Neural progenitor cell (in vitro differentiated cells): ENCODE measurements at regions not wholly inside any gene's neighbourhood (a gene's known extent, or its start where the extent isn't known, plus 50 kb on each side); places are given as distances from the start of the nearest gene placed in this dataset.
"Not testable (repeated sequence)": the region's sequence is repeated elsewhere in the genome, so short reads cannot be mapped to it uniquely, and the experiment has no call there.

Experiments used
- DNase-seq: peaks from one replicate; pipeline ENCODE4 v3.0.0-alpha.2; 2016; ENCODE audit warnings: low spot score
- H2AFZ ChIP-seq: fragments of 200-600 bp; sonication (generic); replicated peaks from 2 replicates; pipeline ENCODE4 v1.6.1; 2016; ENCODE audit warnings: antibody characterized with exemption
- H3F3A ChIP-seq: fragments of 200-600 bp; sonication (generic); 2 replicates; pipeline ENCODE4 v1.6.1; 2016; ENCODE audit warnings: antibody characterized with exemption, low read depth
- H3K27ac ChIP-seq: fragments of 200-600 bp; sonication (generic); 2 replicates; pipeline ENCODE4 v1.5.1; 2016; ENCODE audit warnings: mild to moderate bottlenecking
- H3K27me3 ChIP-seq: fragments of 200-600 bp; sonication (generic); 2 replicates; pipeline ENCODE4 v1.6.1; 2016; ENCODE audit warnings: mild to moderate bottlenecking, moderate library complexity
- H3K36me3 ChIP-seq: fragments of 200-600 bp; sonication (generic); 2 replicates; pipeline ENCODE4 v1.5.1; 2016
- H3K4me1 ChIP-seq: fragments of 200-600 bp; sonication (generic); 2 replicates; pipeline ENCODE4 v1.6.1; 2016; ENCODE audit warnings: mixed run types
- H3K4me2 ChIP-seq: fragments of 200-600 bp; sonication (generic); 2 replicates; pipeline ENCODE4 v1.6.1; 2016
- H3K4me3 ChIP-seq: fragments of 200-600 bp; sonication (generic); 2 replicates; pipeline ENCODE4 v1.5.1; 2016
- H3K79me2 ChIP-seq: fragments of 200-600 bp; sonication (generic); 2 replicates; pipeline ENCODE4 v1.6.1; 2016; ENCODE audit warnings: low read depth
- H3K9ac ChIP-seq: fragments of 200-600 bp; sonication (generic); 2 replicates; pipeline ENCODE4 v1.6.1; 2016
- H3K9me3 ChIP-seq: fragments of 200-600 bp; sonication (generic); 2 replicates; pipeline ENCODE4 v1.5.1; 2016; ENCODE audit warnings: low read depth
- H4K20me1 ChIP-seq: fragments of 200-600 bp; sonication (generic); 2 replicates; pipeline ENCODE4 v1.6.1; 2016; ENCODE audit warnings: low read depth
- H3K27ac Mint-ChIP-seq: 3 replicates; pipeline ENCODE4 v1.8.0; 2021; ENCODE audit warnings: mixed read lengths
- H3K27me3 Mint-ChIP-seq: 2 replicates; pipeline ENCODE4 v1.8.0; 2022; ENCODE audit warnings: low read depth, mild to moderate bottlenecking, inconsistent platforms, moderate library complexity, mixed read lengths; ENCODE audit not compliant: insufficient read depth
- H3K36me3 Mint-ChIP-seq: 3 replicates; pipeline ENCODE4 v1.8.0; 2021; ENCODE audit warnings: mixed read lengths
- H3K4me1 Mint-ChIP-seq: 3 replicates; pipeline ENCODE4 v1.8.0; 2021; ENCODE audit warnings: mixed read lengths
- H3K4me3 Mint-ChIP-seq: 3 replicates; pipeline ENCODE4 v1.8.0; 2021; ENCODE audit warnings: mild to moderate bottlenecking, moderate library complexity, mixed read lengths
- H3K9me3 Mint-ChIP-seq: 3 replicates; pipeline ENCODE4 v1.8.0; 2020; ENCODE audit warnings: mixed read lengths
- EZH2 ChIP-seq: fragments of 200-600 bp; sonication (generic); IDR thresholded peaks from 2 replicates; pipeline ENCODE4 v1.6.1; 2017; ENCODE audit warnings: antibody characterized with exemption, mild to moderate bottlenecking, moderate library complexity
- EZH2phosphoT487 ChIP-seq: fragments of 200-600 bp; sonication (generic); IDR thresholded peaks from 2 replicates; pipeline ENCODE4 v1.6.1; 2017; ENCODE audit warnings: antibody characterized with exemption
- TF ChIP-seq, protein P1 (sequence below): fragments of 200-600 bp; sonication (generic); IDR thresholded peaks from 2 replicates; pipeline ENCODE4 v1.5.1; 2017; ENCODE audit warnings: antibody characterized with exemption, mild to moderate bottlenecking

GRCh38 chr13:58340895-58341294 is 709.4 kb downstream of the PCDH17 start:
- no peaks in the 10 kb centered on the region for H3K9me3 ChIP-seq
- H3F3A ChIP-seq, result no peaks in the 10 kb centered on the region
- no peak overlapping the region for H3K9ac ChIP-seq
- Mint-ChIP-seq H3K36me3 (no peaks in the 10 kb centered on the region), H3K27me3 (no peaks in the 10 kb centered on the region), H3K4me3 (no peak overlapping the region), H3K9me3 (peaks cover 5% of the 10 kb centered on the region), H3K4me1 (no peaks in the 10 kb centered on the region), H3K27ac (no peak overlapping the region)
- no peak overlapping the region for H3K27ac ChIP-seq
- H3K4me1 ChIP-seq, result no peaks in the 10 kb centered on the region
- no peak for DNase-seq
- TF ChIP-seq, protein P1, sequence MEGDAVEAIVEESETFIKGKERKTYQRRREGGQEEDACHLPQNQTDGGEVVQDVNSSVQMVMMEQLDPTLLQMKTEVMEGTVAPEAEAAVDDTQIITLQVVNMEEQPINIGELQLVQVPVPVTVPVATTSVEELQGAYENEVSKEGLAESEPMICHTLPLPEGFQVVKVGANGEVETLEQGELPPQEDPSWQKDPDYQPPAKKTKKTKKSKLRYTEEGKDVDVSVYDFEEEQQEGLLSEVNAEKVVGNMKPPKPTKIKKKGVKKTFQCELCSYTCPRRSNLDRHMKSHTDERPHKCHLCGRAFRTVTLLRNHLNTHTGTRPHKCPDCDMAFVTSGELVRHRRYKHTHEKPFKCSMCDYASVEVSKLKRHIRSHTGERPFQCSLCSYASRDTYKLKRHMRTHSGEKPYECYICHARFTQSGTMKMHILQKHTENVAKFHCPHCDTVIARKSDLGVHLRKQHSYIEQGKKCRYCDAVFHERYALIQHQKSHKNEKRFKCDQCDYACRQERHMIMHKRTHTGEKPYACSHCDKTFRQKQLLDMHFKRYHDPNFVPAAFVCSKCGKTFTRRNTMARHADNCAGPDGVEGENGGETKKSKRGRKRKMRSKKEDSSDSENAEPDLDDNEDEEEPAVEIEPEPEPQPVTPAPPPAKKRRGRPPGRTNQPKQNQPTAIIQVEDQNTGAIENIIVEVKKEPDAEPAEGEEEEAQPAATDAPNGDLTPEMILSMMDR, result no peak
- no peak for TF ChIP-seq EZH2
- no peak for TF ChIP-seq EZH2phosphoT487
- H3K36me3 ChIP-seq, result no peaks in the 10 kb centered on the region
- no peak overlapping the region for H3K4me2 ChIP-seq
- no peak overlapping the region for H2AFZ ChIP-seq
- H4K20me1 ChIP-seq, result no peaks in the 10 kb centered on the region
- no peaks in the 10 kb centered on the region for H3K79me2 ChIP-seq
- no peak overlapping the region for H3K4me3 ChIP-seq
- H3K27me3 ChIP-seq, result no peaks in the 10 kb centered on the region

GRCh38 chr13:58341318-58341717 is 709.8 kb downstream of the PCDH17 start:
- Mint-ChIP-seq H3K36me3 (no peaks in the 10 kb centered on the region), H3K4me3 (no peak overlapping the region), H3K27me3 (no peaks in the 10 kb centered on the region), H3K27ac (no peak overlapping the region), H3K9me3 (peaks cover 5% of the 10 kb centered on the region), H3K4me1 (no peaks in the 10 kb centered on the region)
- DNase-seq, result no peak
- no peaks in the 10 kb centered on the region for H3F3A ChIP-seq
- H3K4me1 ChIP-seq, result no peaks in the 10 kb centered on the region
- no peaks in the 10 kb centered on the region for H3K27me3 ChIP-seq
- H3K79me2 ChIP-seq, result no peaks in the 10 kb centered on the region
- H4K20me1 ChIP-seq, result no peaks in the 10 kb centered on the region
- H3K27ac ChIP-seq, result no peak overlapping the region
- no peaks in the 10 kb centered on the region for H3K9me3 ChIP-seq
- H3K4me3 ChIP-seq, result no peak overlapping the region
- no peak overlapping the region for H3K4me2 ChIP-seq
- no peaks in the 10 kb centered on the region for H3K36me3 ChIP-seq
- TF ChIP-seq EZH2, result no peak
- no peak overlapping the region for H2AFZ ChIP-seq
- H3K9ac ChIP-seq, result no peak overlapping the region

DNA sequence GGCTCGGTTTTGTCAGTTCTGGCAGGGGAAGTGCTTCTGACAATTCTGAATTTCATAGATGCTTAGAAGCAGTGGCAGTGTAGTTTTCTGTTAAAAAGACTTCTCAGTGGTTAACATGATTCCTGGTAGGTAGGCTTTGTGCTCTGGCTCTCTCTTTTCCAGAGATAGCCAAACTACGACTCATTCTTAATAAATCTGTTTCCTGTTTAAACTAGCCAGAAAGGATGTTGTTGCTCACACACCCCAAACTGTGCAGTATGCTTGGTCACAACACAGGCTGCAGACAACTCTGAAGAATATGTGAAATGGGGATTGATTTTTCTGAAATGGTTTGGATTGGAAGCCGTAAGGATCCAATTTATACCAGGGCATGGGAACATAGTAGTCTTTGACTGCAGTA is 711.5 kb downstream of the PCDH17 start:
- no peaks in the 10 kb centered on the region for H3K27me3 ChIP-seq
- Mint-ChIP-seq H3K27ac (no peak overlapping the region), H3K4me1 (no peaks in the 10 kb centered on the region), H3K9me3 (peaks cover 5% of the 10 kb centered on the region), H3K4me3 (no peak overlapping the region), H3K36me3 (no peaks in the 10 kb centered on the region), H3K27me3 (no peaks in the 10 kb centered on the region)
- H3K4me2 ChIP-seq, result no peak overlapping the region
- no peaks in the 10 kb centered on the region for H3K36me3 ChIP-seq
- H3K79me2 ChIP-seq, result no peaks in the 10 kb centered on the region
- TF ChIP-seq, protein P1, result no peak
- TF ChIP-seq EZH2 (no peak), EZH2phosphoT487 (no peak)
- H3K27ac ChIP-seq, result no peak overlapping the region
- no peak overlapping the region for H3K9ac ChIP-seq
- H3F3A ChIP-seq, result no peaks in the 10 kb centered on the region
- no peaks in the 10 kb centered on the region for H3K4me1 ChIP-seq
- DNase-seq, result no peak
- H2AFZ ChIP-seq, result peak overlapping the region; percentile 52
- H4K20me1 ChIP-seq, result no peaks in the 10 kb centered on the region
- H3K4me3 ChIP-seq, result no peak overlapping the region
- no peaks in the 10 kb centered on the region for H3K9me3 ChIP-seq

DNA sequence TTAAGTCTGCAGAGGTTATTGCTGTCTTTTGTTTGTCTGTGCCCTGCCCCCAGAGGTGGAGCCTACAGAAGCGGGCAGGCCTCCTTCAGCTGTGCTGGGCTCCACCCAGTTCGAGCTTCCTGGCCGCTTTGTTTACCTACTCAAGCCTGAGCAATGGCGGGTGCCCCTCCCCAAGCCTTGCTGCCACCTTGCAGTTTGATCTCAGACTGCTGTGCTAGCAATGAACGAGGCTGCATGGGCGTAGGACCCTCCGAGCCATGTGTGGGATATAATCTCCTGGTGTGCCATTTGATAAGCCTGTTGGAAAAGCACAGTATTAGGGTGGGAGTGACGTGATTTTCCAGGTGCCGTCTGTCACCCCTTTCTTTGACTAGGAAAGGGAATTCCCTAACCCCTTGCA is 720.6 kb downstream of the PCDH17 start:
- not testable (repeated sequence) for H2AFZ ChIP-seq, H3K79me2 ChIP-seq, H3K4me2 ChIP-seq, H4K20me1 ChIP-seq, DNase-seq, H3K36me3 Mint-ChIP-seq, H3K4me3 ChIP-seq, H3K36me3 ChIP-seq, H3K9ac ChIP-seq, H3F3A ChIP-seq, H3K9me3 ChIP-seq, H3K27ac ChIP-seq, H3K4me1 ChIP-seq, H3K27me3 Mint-ChIP-seq, H3K27ac Mint-ChIP-seq, H3K27me3 ChIP-seq, H3K4me3 Mint-ChIP-seq, H3K4me1 Mint-ChIP-seq
- H3K9me3 Mint-ChIP-seq, result peaks cover 26% of the 10 kb centered on the region
